Osteoblast (primary cell): ENCODE measurements at regions not wholly inside any gene's neighbourhood (a gene's known extent, or its start where the extent isn't known, plus 50 kb on each side); places are given as distances from the start of the nearest gene placed in this dataset.
A peak's percentile ranks its signal among the peaks of the same experiment; 100 is the strongest.

ENCODE experiments used
- DNase-seq: peaks from one replicate; pipeline ENCODE4 v3.0.0; 2011; ENCODE audit warnings: low spot score, mixed read lengths; ENCODE audit not compliant: insufficient read length; ENCODE audit errors: missing footprints
- H2AFZ ChIP-seq: 2 replicates; pipeline ENCODE4 v1.6.0; 2011; ENCODE audit warnings: mild to moderate bottlenecking, low read length
- H3K27ac ChIP-seq: 2 replicates; pipeline ENCODE4 v1.5.1; 2011; ENCODE audit warnings: mild to moderate bottlenecking, low read depth, low read length, moderate library complexity
- H3K27me3 ChIP-seq: 2 replicates; pipeline ENCODE4 v1.6.0; 2012; ENCODE audit warnings: mild to moderate bottlenecking, control low read depth, inconsistent platforms, low read length, moderate library complexity; ENCODE audit not compliant: insufficient read depth
- H3K36me3 ChIP-seq: 2 replicates; pipeline ENCODE4 v1.5.1; 2011; ENCODE audit warnings: mild to moderate bottlenecking, low read length, control low read depth, moderate library complexity; ENCODE audit not compliant: insufficient read depth
- H3K4me1 ChIP-seq: 2 replicates; pipeline ENCODE4 v1.5.1; 2011; ENCODE audit warnings: mild to moderate bottlenecking, low read length, control low read depth, moderate library complexity; ENCODE audit not compliant: insufficient read depth
- H3K4me2 ChIP-seq: 2 replicates; pipeline ENCODE4 v1.6.0; 2011; ENCODE audit warnings: mild to moderate bottlenecking, low read length; ENCODE audit not compliant: insufficient read depth
- H3K4me3 ChIP-seq: fragments of 200-600 bp; sonication (generic); 3 replicates; pipeline ENCODE4 v1.5.1; 2012; ENCODE audit warnings: mild to moderate bottlenecking, low read length, inconsistent platforms; ENCODE audit not compliant: insufficient read depth
- H3K79me2 ChIP-seq: 2 replicates; pipeline ENCODE4 v1.6.0; 2012; ENCODE audit warnings: mild to moderate bottlenecking, low read length, control low read depth, inconsistent platforms; ENCODE audit not compliant: insufficient read depth
- H3K9me3 ChIP-seq: 2 replicates; pipeline ENCODE4 v1.5.1; 2011; ENCODE audit warnings: low read depth, low read length, control low read depth
- H4K20me1 ChIP-seq: 2 replicates; pipeline ENCODE4 v1.6.0; 2012; ENCODE audit warnings: mild to moderate bottlenecking, low read length, control low read depth; ENCODE audit not compliant: insufficient read depth
- CTCF ChIP-seq: IDR thresholded peaks from 2 replicates; pipeline ENCODE4 v1.5.1; 2011; ENCODE audit warnings: mild to moderate bottlenecking, low read depth, low read length, moderate library complexity; ENCODE audit errors: extremely low read depth

GRCh38 chr16:87135246-87136030 is 181.8 kb downstream of the C16orf95 start:
- no peak overlapping the region for H2AFZ ChIP-seq
- H3K79me2 ChIP-seq = no peaks in the 10 kb centered on the region
- no peak overlapping the region for H3K27ac ChIP-seq
- no peak for TF ChIP-seq CTCF
- no peaks in the 10 kb centered on the region for H3K36me3 ChIP-seq
- H3K27me3 ChIP-seq = peaks cover 15% of the 10 kb centered on the region
- H3K4me1 ChIP-seq = no peaks in the 10 kb centered on the region
- no peaks in the 10 kb centered on the region for H3K9me3 ChIP-seq
- no peak overlapping the region for H3K4me2 ChIP-seq
- no peak overlapping the region for H3K4me3 ChIP-seq
- DNase-seq = peak; percentile 78
- H4K20me1 ChIP-seq = no peaks in the 10 kb centered on the region

- no peaks in the 10 kb centered on the region for H3K79me2 ChIP-seq
- H4K20me1 ChIP-seq = no peaks in the 10 kb centered on the region
- H3K27me3 ChIP-seq = peaks cover 2% of the 10 kb centered on the region
- TF ChIP-seq CTCF = no peak
- H3K4me2 ChIP-seq = no peak overlapping the region
- no peaks in the 10 kb centered on the region for H3K36me3 ChIP-seq
- H3K4me3 ChIP-seq = no peak overlapping the region
- DNase-seq = peak; percentile 45
- no peak overlapping the region for H2AFZ ChIP-seq
- no peaks in the 10 kb centered on the region for H3K4me1 ChIP-seq
- H3K9me3 ChIP-seq = no peaks in the 10 kb centered on the region
- no peak overlapping the region for H3K27ac ChIP-seq
These were observed 178.9 kb downstream of the C16orf95 start for GRCh38 chr16:87138316-87138715.

GRCh38 chr16:87138738-87139267 is 178.4 kb downstream of the C16orf95 start:
- H3K79me2 ChIP-seq = no peaks in the 10 kb centered on the region
- H3K4me2 ChIP-seq = no peak overlapping the region
- H3K27ac ChIP-seq = no peak overlapping the region
- no peak overlapping the region for H3K4me3 ChIP-seq
- no peak overlapping the region for H2AFZ ChIP-seq
- H3K9me3 ChIP-seq = no peaks in the 10 kb centered on the region
- peaks cover 2% of the 10 kb centered on the region for H3K27me3 ChIP-seq
- H4K20me1 ChIP-seq = no peaks in the 10 kb centered on the region
- no peaks in the 10 kb centered on the region for H3K4me1 ChIP-seq
- H3K36me3 ChIP-seq = no peaks in the 10 kb centered on the region
- TF ChIP-seq CTCF = no peak
- no peak for DNase-seq

- TF ChIP-seq CTCF = no peak
- no peaks in the 10 kb centered on the region for H3K36me3 ChIP-seq
- no peaks in the 10 kb centered on the region for H3K9me3 ChIP-seq
- H4K20me1 ChIP-seq = no peaks in the 10 kb centered on the region
- H3K27me3 ChIP-seq = peaks cover 2% of the 10 kb centered on the region
- no peak overlapping the region for H3K27ac ChIP-seq
- no peak for DNase-seq
- H3K4me1 ChIP-seq = peaks cover 8% of the 10 kb centered on the region
- no peak overlapping the region for H3K4me3 ChIP-seq
- peak overlapping the region; percentile 59 for H2AFZ ChIP-seq
- no peak overlapping the region for H3K4me2 ChIP-seq
- no peaks in the 10 kb centered on the region for H3K79me2 ChIP-seq
These were observed 176.7 kb downstream of the C16orf95 start for GRCh38 chr16:87140211-87141200.
